WTC11 (cell line): ENCODE measurements at regions not wholly inside any gene's neighbourhood (a gene's known extent, or its start where the extent isn't known, plus 50 kb on each side); places are given as distances from the start of the nearest gene placed in this dataset.

Source experiments
- CREB1 ChIP-seq: sonication (generic); formaldehyde crosslinking; IDR thresholded peaks from 2 replicates; pipeline ENCODE4 v1.8.0; 2023; ENCODE audit warnings: mild to moderate bottlenecking, missing genetic modification reagents
- CREM ChIP-seq: sonication (generic); formaldehyde crosslinking; IDR thresholded peaks from 2 replicates; pipeline ENCODE4 v1.8.1; 2022; ENCODE audit warnings: mild to moderate bottlenecking, missing genetic modification reagents, moderate library complexity
- ESRRA ChIP-seq: sonication (generic); formaldehyde crosslinking; IDR thresholded peaks from 2 replicates; pipeline ENCODE4 v1.8.1; 2022; ENCODE audit warnings: mild to moderate bottlenecking, missing genetic modification reagents, borderline replicate concordance
- FOXP1 ChIP-seq: sonication (generic); formaldehyde crosslinking; IDR thresholded peaks from 2 replicates; pipeline ENCODE4 v1.8.0; 2022; ENCODE audit warnings: missing genetic modification reagents, mild to moderate bottlenecking, moderate library complexity, borderline replicate concordance
- ZNF138 ChIP-seq: sonication (generic); formaldehyde crosslinking; conservative IDR thresholded peaks from 2 replicates; pipeline ENCODE4 v1.8.1; 2022; ENCODE audit warnings: mild to moderate bottlenecking, moderate library complexity, missing genetic modification reagents
- TF ChIP-seq, protein P1 (sequence below): fragments of 200-600 bp; IDR thresholded peaks from 2 replicates; pipeline ENCODE4 v1.8.0; 2022; ENCODE audit warnings: antibody characterized with exemption
- TF ChIP-seq, protein P2 (sequence below): sonication (generic); formaldehyde crosslinking; IDR thresholded peaks from 2 replicates; pipeline ENCODE4 v1.8.1; 2023; ENCODE audit warnings: mild to moderate bottlenecking, moderate library complexity, missing genetic modification reagents
- TF ChIP-seq, protein P3 (sequence below): fragments of 250-450 bp; sonication (Bioruptor Pico); IDR thresholded peaks from 2 replicates; pipeline ENCODE4 v2.1.2; 2022; ENCODE audit warnings: mild to moderate bottlenecking, moderate library complexity

DNA sequence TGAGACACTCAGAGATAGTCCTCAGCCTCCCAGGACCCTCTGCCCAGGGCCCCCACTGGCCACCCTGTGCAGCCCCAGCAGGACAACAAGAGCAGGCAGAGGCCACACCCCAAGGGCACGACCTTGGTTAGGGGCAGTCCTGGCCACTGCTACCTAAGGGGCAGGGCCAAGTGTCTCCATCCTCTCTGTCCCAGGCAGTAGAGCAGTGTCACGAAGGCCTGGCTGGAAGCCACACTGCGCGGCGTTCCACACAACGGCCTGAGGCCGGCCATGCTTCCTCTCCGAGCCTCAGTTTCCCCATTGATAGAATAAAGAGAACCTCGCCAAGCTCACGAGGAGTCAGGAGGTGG lies 1074.3 kb downstream of the BRD1 start:
- TF ChIP-seq, protein P1, sequence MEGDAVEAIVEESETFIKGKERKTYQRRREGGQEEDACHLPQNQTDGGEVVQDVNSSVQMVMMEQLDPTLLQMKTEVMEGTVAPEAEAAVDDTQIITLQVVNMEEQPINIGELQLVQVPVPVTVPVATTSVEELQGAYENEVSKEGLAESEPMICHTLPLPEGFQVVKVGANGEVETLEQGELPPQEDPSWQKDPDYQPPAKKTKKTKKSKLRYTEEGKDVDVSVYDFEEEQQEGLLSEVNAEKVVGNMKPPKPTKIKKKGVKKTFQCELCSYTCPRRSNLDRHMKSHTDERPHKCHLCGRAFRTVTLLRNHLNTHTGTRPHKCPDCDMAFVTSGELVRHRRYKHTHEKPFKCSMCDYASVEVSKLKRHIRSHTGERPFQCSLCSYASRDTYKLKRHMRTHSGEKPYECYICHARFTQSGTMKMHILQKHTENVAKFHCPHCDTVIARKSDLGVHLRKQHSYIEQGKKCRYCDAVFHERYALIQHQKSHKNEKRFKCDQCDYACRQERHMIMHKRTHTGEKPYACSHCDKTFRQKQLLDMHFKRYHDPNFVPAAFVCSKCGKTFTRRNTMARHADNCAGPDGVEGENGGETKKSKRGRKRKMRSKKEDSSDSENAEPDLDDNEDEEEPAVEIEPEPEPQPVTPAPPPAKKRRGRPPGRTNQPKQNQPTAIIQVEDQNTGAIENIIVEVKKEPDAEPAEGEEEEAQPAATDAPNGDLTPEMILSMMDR, result no peak
- TF ChIP-seq FOXP1 (CRISPR knock-in tag), result no peak
- TF ChIP-seq CREM (CRISPR knock-in tag), result no peak
- TF ChIP-seq, protein P2, sequence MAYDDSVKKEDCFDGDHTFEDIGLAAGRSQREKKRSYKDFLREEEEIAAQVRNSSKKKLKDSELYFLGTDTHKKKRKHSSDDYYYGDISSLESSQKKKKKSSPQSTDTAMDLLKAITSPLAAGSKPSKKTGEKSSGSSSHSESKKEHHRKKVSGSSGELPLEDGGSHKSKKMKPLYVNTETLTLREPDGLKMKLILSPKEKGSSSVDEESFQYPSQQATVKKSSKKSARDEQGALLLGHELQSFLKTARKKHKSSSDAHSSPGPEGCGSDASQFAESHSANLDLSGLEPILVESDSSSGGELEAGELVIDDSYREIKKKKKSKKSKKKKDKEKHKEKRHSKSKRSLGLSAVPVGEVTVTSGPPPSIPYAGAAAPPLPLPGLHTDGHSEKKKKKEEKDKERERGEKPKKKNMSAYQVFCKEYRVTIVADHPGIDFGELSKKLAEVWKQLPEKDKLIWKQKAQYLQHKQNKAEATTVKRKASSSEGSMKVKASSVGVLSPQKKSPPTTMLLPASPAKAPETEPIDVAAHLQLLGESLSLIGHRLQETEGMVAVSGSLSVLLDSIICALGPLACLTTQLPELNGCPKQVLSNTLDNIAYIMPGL (CRISPR knock-in tag), result no peak
- no peak for TF ChIP-seq ESRRA
- TF ChIP-seq, protein P3, sequence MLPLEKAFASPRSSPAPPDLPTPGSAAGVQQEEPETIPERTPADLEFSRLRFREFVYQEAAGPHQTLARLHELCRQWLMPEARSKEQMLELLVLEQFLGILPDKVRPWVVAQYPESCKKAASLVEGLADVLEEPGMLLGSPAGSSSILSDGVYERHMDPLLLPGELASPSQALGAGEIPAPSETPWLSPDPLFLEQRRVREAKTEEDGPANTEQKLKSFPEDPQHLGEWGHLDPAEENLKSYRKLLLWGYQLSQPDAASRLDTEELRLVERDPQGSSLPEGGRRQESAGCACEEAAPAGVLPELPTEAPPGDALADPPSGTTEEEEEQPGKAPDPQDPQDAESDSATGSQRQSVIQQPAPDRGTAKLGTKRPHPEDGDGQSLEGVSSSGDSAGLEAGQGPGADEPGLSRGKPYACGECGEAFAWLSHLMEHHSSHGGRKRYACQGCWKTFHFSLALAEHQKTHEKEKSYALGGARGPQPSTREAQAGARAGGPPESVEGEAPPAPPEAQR (CRISPR knock-in tag), result no peak
- TF ChIP-seq ZNF138, result no peak
- TF ChIP-seq CREB1 (CRISPR knock-in tag), result no peak
